Upper lobe of left lung (tissue), 6 donors: ENCODE measurements at regions not wholly inside any gene's neighbourhood (a gene's known extent, or its start where the extent isn't known, plus 50 kb on each side); places are given as distances from the start of the nearest gene placed in this dataset.
A peak's percentile ranks its signal among the peaks of the same experiment; 100 is the strongest.
"Not testable (repeated sequence)": the region's sequence is repeated elsewhere in the genome, so short reads cannot be mapped to it uniquely, and the experiment has no call there.

Experiments used
- ATAC-seq, 2 donors: fragments of 200-7000 bp; cut with Tn5 transposase; one replicate each; pipeline ENCODE4 v1.9.1; 2022; ENCODE audit warnings: mild to moderate bottlenecking in 2 of 2, moderate library complexity in 2 of 2; ENCODE audit not compliant: low FRiP score in 2 of 2
- DNase-seq, 2 donors: peaks; one replicate each; pipeline ENCODE4 v3.0.0-alpha.2; 2019 to 2020
- H3K27ac ChIP-seq, 4 donors: fragments of 200-600 bp; sonication (generic); one replicate each; pipeline ENCODE4 v1.5.1; 2016 to 2019
- H3K27me3 ChIP-seq, 4 donors: fragments of 200-600 bp; sonication (generic); one replicate each; pipeline ENCODE4 v1.5.1; 2017 to 2019
- H3K36me3 ChIP-seq, 4 donors: fragments of 200-600 bp; sonication (generic); one replicate each; pipeline ENCODE4 v1.5.1; 2016 to 2019
- H3K4me1 ChIP-seq, 4 donors: fragments of 200-600 bp; sonication (generic); one replicate each; pipeline ENCODE4 v1.5.1; 2018 to 2019
- H3K4me3 ChIP-seq, 4 donors: fragments of 200-600 bp; sonication (generic); one replicate each; pipeline ENCODE4 v1.5.1; 2017 to 2019; ENCODE audit warnings: mild to moderate bottlenecking in 2 of 4, moderate library complexity in 1 of 4
- H3K9me3 ChIP-seq, 4 donors: fragments of 200-600 bp; sonication (generic); one replicate each; pipeline ENCODE4 v1.5.1; 2018 to 2019
- CTCF ChIP-seq, 6 experiments: fragments of 450-650 bp in 4 of 6; fragments of 200-600 bp in 2 of 6; sonication (generic) in 2 of 6; IDR thresholded peaks; one replicate each; pipeline ENCODE4 v1.5.1; 2016 to 2019; ENCODE audit warnings: antibody characterized with exemption in 6 of 6
- EP300 ChIP-seq, 4 donors: sonication (generic); formaldehyde crosslinking; IDR thresholded peaks; one replicate each; pipeline ENCODE4 v1.5.1; 2017; ENCODE audit warnings: antibody characterized with exemption in 4 of 4, control low read depth in 2 of 4
- POLR2A ChIP-seq, 4 donors: fragments of 450-650 bp; IDR thresholded peaks; one replicate each; pipeline ENCODE4 v1.5.1; 2016 to 2017; ENCODE audit warnings: antibody characterized with exemption in 4 of 4, mild to moderate bottlenecking in 2 of 4
- POLR2AphosphoS5 ChIP-seq, 2 donors: sonication (generic); formaldehyde crosslinking; IDR thresholded peaks; one replicate each; pipeline ENCODE4 v1.5.1; 2017; ENCODE audit warnings: antibody characterized with exemption in 2 of 2
- WGBS, 2 donors: methylation state at CpG; one replicate each; pipeline ENCODE4 v1.1.5; 2017 to 2018; 5-methylcytosine and 5-hydroxymethylcytosine counted together
- donor health status: DM: no; HTN: no; CAD: no; lungs with moderate emphysema.
- donor health status: DM: no; HTN: yes; CAD: no; lungs with severe emphysema.

DNA sequence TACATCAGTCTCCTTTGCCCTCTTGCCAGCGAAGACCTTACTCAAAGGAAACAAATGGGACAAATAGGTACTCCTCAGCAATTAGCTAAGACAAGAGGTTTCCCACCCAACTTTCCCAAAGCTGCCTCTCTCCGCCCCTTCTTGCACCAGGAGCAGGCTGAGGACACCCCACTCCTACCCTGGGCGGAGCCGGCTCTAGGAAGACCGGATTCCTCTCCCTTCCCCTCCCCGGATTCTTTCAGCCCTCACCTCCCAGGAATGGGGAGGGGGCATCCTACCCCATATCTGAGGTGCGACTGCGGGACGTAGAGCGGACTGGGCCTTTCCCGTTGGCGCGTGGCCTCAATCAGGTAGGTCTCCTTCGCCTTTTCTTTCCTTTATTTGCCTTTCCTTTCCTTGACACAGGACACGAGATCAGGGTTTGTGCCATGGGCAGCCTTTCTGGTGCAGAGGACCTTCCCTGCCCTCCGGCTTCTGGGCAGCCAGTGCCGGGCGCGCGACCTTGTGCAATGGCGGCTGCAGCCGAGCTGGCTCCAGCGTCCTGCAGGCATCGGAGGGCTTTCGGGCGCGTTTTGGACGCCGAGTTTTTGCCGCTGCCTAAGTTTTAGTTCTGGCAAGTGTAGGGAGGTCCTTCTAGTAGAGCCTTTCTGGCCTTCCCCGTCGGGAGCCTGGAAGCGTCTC lies 279.9 kb downstream of the PLS3 start:
- H3K27ac ChIP-seq, H3K27me3 ChIP-seq, H3K4me3 ChIP-seq, H3K4me1 ChIP-seq, H3K9me3 ChIP-seq, H3K36me3 ChIP-seq, DNase-seq, ATAC-seq: not testable (repeated sequence)
- 13% methylated on average over 5 of the region's 33 CpGs; no CpG with 5 or more reads in 1 of the 2 donors for WGBS, 2 donors

GRCh38 chrX:115850986-115851385 lies 290.0 kb downstream of the PLS3 start:
- not testable (repeated sequence) for H3K9me3 ChIP-seq, H3K27me3 ChIP-seq, H3K4me1 ChIP-seq, ATAC-seq, H3K27ac ChIP-seq, H3K36me3 ChIP-seq, H3K4me3 ChIP-seq
- DNase-seq = peak in 1 of 2 donors; percentile 21
- WGBS, 2 donors = no CpG with 5 or more reads among the region's 23 CpGs

DNA sequence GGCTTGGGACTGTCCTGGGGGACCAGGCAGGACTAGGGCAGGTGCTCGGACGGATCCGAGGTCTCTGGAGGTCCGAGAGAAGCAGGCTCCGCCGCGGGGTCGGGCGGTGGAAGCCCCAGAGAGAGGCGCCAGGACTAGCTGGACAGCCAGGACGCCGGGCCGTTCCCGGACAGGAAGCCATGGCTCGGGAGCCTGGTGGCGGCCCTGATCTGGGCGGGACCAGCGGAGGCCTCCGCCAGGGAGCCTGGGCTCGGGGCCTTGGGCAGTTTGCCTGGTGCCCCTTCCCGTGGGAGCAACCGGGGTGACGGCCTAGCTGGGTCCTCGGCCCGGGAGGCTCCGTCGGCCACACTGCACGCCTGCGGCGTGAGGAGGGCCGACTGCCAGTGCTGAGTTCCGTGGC lies 292.3 kb downstream of the PLS3 start:
- not testable (repeated sequence) for H3K9me3 ChIP-seq, ATAC-seq, H3K27ac ChIP-seq, H3K4me3 ChIP-seq, H3K4me1 ChIP-seq, H3K36me3 ChIP-seq, H3K27me3 ChIP-seq, DNase-seq
- no CpG with 5 or more reads among the region's 32 CpGs for WGBS, 2 donors

DNA sequence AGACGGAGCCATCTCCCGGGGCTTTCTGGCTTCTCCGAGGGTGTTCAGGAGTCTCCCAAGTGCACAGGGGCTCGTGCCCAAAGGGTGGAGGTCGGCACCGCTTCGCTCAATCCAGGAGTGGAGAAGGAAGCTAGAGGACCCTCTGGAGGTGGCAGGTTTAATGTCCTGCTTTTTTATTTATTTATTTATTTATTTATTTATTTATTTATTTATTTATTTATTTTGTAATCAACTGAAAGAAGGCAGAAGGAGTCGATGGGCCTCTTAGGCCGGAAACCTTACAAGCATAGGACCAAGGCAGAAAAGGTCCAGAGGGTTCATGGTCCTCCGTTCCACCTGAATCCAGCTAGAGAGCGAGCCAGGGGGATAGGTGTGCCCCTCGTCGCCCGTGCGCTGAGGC lies 289.4 kb upstream of the AGTR2 start:
- not testable (repeated sequence) for H3K4me1 ChIP-seq, ATAC-seq, H3K9me3 ChIP-seq, H3K4me3 ChIP-seq, DNase-seq, H3K36me3 ChIP-seq, H3K27me3 ChIP-seq, H3K27ac ChIP-seq
- 94 to 95% methylated on average over 5 of the region's 15 CpGs for WGBS, 2 donors

DNA sequence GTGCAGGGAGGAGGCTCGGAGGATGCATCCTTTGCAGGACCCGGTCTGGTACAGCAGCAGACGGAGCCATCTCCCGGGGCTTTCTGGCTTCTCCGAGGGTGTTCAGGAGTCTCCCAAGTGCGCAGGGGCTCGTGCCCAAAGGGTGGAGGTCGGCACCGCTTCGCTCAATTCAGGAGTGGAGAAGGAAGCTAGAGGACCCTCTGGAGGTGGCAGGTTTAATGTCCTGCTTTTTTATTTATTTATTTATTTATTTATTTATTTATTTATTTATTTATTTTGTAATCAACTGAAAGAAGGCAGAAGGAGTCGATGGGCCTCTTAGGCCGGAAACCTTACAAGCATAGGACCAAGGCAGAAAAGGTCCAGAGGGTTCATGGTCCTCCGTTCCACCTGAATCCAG lies 286.4 kb upstream of the AGTR2 start:
- not testable (repeated sequence) for H3K4me1 ChIP-seq, DNase-seq, H3K27ac ChIP-seq, H3K27me3 ChIP-seq, ATAC-seq, H3K9me3 ChIP-seq, H3K4me3 ChIP-seq, H3K36me3 ChIP-seq
- 96 to 100% methylated on average over 2 to 3 of the region's 13 CpGs for WGBS, 2 donors

DNA sequence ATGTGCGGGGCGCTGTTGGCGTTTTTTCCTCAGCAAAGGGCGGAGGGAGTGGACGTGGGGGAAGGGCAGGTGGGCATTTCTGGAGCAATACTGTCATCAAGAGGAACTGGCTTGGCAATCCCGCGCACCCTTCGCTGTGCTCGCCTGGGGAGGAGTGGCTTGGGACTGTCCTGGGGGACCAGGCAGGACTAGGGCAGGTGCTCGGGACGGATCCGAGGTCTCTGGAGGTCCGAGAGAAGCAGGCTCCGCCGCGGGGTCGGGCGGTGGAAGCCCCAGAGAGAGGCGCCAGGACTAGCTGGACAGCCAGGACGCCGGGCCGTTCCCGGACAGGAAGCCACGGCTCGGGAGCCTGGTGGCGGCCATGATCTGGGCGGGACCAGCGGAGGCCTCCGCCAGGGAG lies 282.5 kb upstream of the AGTR2 start:
- ATAC-seq, H3K4me1 ChIP-seq, H3K27me3 ChIP-seq, H3K36me3 ChIP-seq: not testable (repeated sequence)
- TF ChIP-seq POLR2AphosphoS5 (IDR thresholded peaks at IDR 0.05) (peak in 1 of 2 donors; percentile 27), CTCF (IDR thresholded peaks at IDR 0.05) (peak in 2 of 6 experiments; percentile 37 to 57)
- 44 to 94% methylated on average over 10 to 19 of the region's 29 CpGs for WGBS, 2 donors
- Histone ChIP-seq H3K9me3 (peaks cover 0 to 18% (median 0%) of the 10 kb centered on the region in 4 donors), H3K4me3 (peak overlapping the region in 1 of 4 donors; percentile 40), H3K27ac (peak overlapping the region in 1 of 4 donors; percentile 86)
- DNase-seq = peak; percentile 81 to 89

GRCh38 chrX:115888519-115888918 lies 282.0 kb upstream of the AGTR2 start:
- peak overlapping the region in 1 of 4 donors; percentile 40 for H3K4me3 ChIP-seq
- not testable (repeated sequence) for H3K36me3 ChIP-seq, ATAC-seq, H3K4me1 ChIP-seq, H3K27me3 ChIP-seq
- peak in 1 of 2 donors; percentile 86 for DNase-seq
- peaks cover 0 to 18% (median 0%) of the 10 kb centered on the region in 4 donors for H3K9me3 ChIP-seq
- peak overlapping the region in 1 of 4 donors; percentile 64 for H3K27ac ChIP-seq
- 88 to 100% methylated on average over 4 to 14 of the region's 39 CpGs for WGBS, 2 donors

- H3K27me3 ChIP-seq = no peaks in the 10 kb centered on the region
- WGBS, 2 donors = 93 to 96% methylated on average over 20 to 27 of the region's 32 CpGs
- no peak overlapping the region for H3K4me3 ChIP-seq
- no peak overlapping the region for H3K27ac ChIP-seq
- DNase-seq (no peak), ATAC-seq (no peak)
- peaks cover 0 to 3% (median 2%) of the 10 kb centered on the region in 4 donors for H3K4me1 ChIP-seq
- TF ChIP-seq CTCF (IDR thresholded peaks at IDR 0.05) = no peak
- no peak for TF ChIP-seq POLR2A (IDR thresholded peaks at IDR 0.05)
- no peak for TF ChIP-seq POLR2AphosphoS5 (IDR thresholded peaks at IDR 0.05)
- no peak for TF ChIP-seq EP300 (IDR thresholded peaks at IDR 0.05)
- peaks cover 0 to 18% (median 0%) of the 10 kb centered on the region in 4 donors for H3K9me3 ChIP-seq
- H3K36me3 ChIP-seq = no peaks in the 10 kb centered on the region
Observed at GRCh38 chrX:115889121-115889890, 281.2 kb upstream of the AGTR2 start.
